GM19468 (cell line): ENCODE measurements at regions not wholly inside any gene's neighbourhood (a gene's known extent, or its start where the extent isn't known, plus 50 kb on each side); places are given as distances from the start of the nearest gene placed in this dataset.
A peak's percentile ranks its signal among the peaks of the same experiment; 100 is the strongest.
"Not testable (repeated sequence)": the region's sequence is repeated elsewhere in the genome, so short reads cannot be mapped to it uniquely, and the experiment has no call there.

Experiments used
- ATAC-seq: cut with Tn5 transposase; IDR thresholded peaks from one replicate; pipeline ENCODE4 v1.9.1; 2021; ENCODE audit warnings: mild to moderate bottlenecking, moderate library complexity, moderate number of reproducible peaks; ENCODE audit not compliant: unreplicated experiment; ENCODE audit errors: extremely low read depth

DNA sequence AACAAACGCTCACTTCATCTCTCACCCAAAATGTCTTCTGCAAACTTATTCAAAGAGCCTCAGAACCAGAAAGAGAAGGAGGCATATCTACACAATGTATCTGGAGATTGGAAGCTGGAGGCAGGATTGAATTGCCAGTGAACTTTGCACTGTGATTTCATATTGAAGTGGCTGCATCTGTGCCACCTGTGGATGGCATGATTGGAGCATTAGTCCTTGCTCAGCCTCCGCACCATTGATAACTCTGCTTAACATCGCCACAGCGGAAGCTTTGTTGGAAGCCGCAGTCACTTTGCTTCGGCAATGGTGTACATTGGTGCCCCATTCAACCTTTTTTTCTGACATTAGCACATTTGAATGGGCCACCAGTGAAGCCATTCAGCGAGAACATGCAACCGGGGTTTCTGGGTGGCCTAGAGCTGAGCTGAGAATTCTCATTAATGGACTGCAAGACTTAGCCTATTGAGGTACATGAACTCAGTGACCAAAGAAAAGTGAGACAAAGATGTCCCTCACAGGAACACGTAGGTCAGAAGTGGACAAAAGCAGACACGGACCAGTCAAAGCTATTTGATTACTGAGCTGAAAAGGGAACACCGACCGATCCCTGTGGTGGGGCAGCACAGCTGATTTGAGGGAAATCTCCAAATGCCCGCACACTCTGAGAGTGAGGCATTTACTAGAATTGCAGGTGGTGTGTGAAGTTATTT, 130.4 kb downstream of the BRMS1L start:
- no peak for ATAC-seq

DNA sequence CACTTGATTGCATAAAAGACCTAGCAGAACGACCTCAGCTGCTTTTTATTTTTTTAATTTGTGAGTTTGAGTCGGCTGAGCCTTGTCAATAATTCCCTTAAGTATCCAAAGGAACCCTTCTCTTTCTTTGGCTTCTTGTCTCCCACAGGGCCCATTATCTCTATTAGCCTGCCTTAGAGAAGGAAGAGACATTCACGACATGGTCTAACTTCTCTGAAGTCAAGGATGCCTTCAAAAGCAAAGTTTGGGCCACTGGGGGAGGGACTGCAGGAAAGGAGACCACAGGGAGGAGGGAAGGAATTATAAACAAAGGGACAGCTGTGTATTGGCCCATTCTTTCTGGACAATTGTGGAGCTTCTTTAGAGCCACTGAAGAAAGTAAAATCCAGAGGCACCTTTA, 126.4 kb downstream of the BRMS1L start:
- ATAC-seq = no peak

DNA sequence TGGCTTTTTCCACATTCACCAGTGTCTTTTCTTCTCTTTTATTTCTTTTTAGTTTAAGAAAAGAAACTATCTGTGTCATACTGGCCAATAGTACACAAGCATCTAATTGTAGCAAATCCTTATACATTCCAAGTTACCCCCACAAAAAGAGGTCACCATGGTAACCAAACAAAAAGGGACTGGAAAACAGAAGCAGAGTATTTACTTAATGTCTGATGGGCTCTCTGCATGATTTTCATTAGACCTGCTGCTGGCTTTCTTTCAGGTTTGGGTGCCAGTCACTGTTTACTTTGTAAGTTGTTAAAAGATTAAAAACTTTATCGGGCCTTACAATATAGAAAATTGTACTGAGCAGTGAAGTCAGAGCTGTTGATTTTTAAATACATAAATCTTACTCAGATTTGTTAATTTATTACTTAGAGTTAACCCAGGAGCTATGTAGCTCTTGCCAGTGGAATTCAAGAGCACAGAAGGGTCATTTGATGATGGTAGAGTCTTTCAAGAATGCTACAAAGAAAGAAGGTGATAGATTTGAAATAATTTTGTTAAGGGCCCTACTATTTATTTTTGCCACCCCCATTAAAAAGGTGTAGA, 123.9 kb downstream of the BRMS1L start:
- no peak for ATAC-seq

DNA sequence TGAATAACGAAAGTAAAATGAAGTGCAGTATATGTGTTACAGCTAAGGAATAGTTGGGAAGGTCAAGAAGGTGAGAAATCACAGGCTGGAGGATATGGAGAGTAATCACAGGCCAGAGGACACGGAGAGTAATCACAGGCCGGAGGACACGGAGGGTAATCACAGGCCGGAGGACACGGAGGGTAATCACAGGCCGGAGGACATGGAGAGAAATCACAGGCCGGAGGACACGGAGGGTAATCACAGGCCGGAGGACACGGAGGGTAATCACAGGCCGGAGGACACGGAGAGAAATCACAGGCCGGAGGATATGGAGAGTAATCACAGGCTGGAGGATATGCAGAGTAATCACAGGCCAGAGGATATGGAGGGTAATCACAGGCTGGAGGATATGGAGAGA, 121.8 kb downstream of the BRMS1L start:
- not testable (repeated sequence) for ATAC-seq

- no peak for ATAC-seq
Observed at GRCh38 chr14:35944847-35945246, 118.7 kb downstream of the BRMS1L start.

- ATAC-seq = peak; percentile 48
Observed at GRCh38 chr14:35940291-35940690, 114.2 kb downstream of the BRMS1L start.

- no peak for ATAC-seq
Observed at GRCh38 chr14:35938770-35939169, 112.6 kb downstream of the BRMS1L start.

DNA sequence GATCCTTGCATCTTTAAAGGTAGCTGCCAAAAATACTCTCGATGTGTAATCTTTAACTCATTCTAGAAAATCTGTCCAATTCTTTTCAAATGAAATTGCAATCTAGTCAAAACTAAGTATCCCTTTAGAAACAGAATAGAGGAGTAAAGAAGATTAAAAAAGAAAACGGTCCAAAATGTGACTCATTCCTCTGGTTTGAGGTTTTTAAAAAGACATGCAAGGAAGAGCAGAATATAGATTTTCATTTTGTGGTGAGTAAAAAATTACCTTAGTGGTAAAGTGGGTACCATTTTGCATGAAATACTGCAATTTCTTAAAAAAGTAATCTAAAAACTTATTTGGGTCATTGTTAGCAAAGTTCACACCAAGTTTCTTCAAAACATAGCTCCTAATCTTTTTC, 108.4 kb downstream of the BRMS1L start:
- peak; percentile 53 for ATAC-seq

- ATAC-seq = no peak
Observed at GRCh38 chr14:35932659-35933159, 106.6 kb downstream of the BRMS1L start.

- no peak for ATAC-seq
Observed at GRCh38 chr14:35932136-35932535, 106.0 kb downstream of the BRMS1L start.

DNA sequence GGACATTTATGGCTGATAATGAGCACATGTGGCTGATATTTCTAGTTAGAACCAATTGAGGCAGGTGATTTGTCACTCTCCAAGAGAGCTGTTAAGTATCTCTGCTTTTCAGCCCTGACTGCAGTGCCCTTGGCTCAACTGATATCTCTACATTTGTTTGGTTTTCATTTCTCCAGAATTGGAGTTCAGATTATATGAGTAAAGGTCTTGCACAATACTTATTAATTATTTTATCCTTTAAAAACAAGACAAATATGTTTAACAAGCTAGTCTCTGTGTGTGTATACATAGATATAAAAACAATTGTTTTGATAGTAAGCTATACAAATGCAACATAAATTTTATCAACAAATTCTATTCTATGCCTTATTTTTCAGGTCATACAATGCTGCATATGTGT, 105.2 kb downstream of the BRMS1L start:
- ATAC-seq = no peak

- ATAC-seq = no peak
Observed at GRCh38 chr14:35929186-35929585, 103.0 kb downstream of the BRMS1L start.

DNA sequence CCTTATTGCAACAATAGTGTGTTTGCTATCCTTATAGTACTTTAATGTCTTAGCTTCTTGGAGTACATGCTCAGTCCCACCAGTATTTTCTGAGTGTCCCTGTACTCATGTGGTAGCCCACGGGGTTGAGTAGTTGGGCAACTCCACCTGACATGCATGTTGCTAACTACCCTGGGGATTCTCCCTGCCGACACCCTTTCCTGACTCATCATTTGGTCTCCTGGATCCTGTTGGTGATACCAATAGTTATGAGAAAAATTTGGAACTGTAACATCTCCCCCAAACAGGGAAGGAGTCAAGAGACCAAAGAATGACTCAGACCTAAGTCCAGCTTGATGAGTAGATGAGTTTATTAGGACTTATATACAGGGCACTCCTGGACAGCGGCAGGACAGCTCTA, 101.6 kb downstream of the BRMS1L start:
- ATAC-seq = no peak

DNA sequence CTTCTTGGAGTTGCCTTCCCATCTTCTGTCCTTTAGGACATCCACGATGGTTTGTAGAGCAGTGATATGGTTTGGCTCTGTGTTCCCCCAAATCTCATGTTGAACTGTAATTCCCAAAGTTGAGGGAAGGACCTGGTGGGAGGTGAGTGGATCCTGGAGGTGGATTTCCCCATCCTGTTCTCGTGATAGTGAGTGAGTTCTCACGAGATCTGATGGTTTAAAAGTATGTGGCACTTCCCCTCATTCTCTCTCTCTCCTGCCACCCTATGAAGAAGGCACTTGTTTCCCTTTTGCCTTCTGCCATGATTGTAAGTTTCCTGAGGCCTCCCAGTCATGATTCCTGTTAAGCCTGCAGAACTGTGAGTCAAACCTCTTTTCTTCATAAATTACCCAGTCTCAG, 99.2 kb downstream of the BRMS1L start:
- no peak for ATAC-seq

DNA sequence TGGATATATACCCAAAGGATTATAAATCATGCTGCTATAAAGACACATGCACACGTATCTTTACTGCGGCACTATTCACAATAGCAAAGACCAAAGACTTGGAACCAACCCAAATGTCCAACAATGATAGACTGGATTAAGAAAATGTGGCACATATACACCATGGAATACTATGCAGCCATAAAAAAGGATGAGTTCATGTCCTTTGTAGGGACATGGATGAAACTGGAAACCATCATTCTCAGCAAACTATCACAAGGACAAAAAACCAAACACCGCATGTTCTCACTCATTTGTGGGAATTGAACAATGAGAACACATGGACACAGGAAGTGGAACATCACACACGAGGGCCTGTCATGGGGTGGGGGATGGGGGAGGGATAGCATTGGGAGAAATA, 96.5 kb downstream of the BRMS1L start:
- not testable (repeated sequence) for ATAC-seq

- ATAC-seq = no peak
Observed at GRCh38 chr14:35921745-35922144, 95.6 kb downstream of the BRMS1L start.
